Lower leg skin (tissue), 3 donors: ENCODE measurements at regions not wholly inside any gene's neighbourhood (a gene's known extent, or its start where the extent isn't known, plus 50 kb on each side); places are given as distances from the start of the nearest gene placed in this dataset.

Experiments
- CTCF ChIP-seq, 3 donors: fragments of 450-650 bp; IDR thresholded peaks; one replicate each; pipeline ENCODE4 v1.5.1; 2016; ENCODE audit warnings: antibody characterized with exemption in 3 of 3, mild to moderate bottlenecking in 3 of 3, moderate library complexity in 2 of 3
- POLR2A ChIP-seq, 2 donors: fragments of 450-650 bp; IDR thresholded peaks; one replicate each; pipeline ENCODE4 v1.6.1; 2016 to 2017; ENCODE audit warnings: antibody characterized with exemption in 2 of 2, mild to moderate bottlenecking in 1 of 2, moderate library complexity in 1 of 2

GRCh38 chr12:98424726-98425401, 90.5 kb upstream of the TMPO start:
- TF ChIP-seq CTCF (IDR thresholded peaks at IDR 0.05): no peak
- no peak for TF ChIP-seq POLR2A (IDR thresholded peaks at IDR 0.05)
